GOT3 (cell line): ENCODE measurements at regions not wholly inside any gene's neighbourhood (a gene's known extent, or its start where the extent isn't known, plus 50 kb on each side); places are given as distances from the start of the nearest gene placed in this dataset.
"Not testable (repeated sequence)": the region's sequence is repeated elsewhere in the genome, so short reads cannot be mapped to it uniquely, and the experiment has no call there.

ENCODE experiments used
- DNase-seq: peaks from one replicate; lab custom pipeline; 2025; ENCODE audit warnings: mixed read lengths; lab: John Stamatoyannopoulos, UW

- DNase-seq = no peak
Measured at GRCh38 chr1:196160066-196160795, 448.0 kb downstream of the KCNT2 start.

- DNase-seq = no peak
Measured at GRCh38 chr1:196155586-196155985, 452.7 kb downstream of the KCNT2 start.

DNA sequence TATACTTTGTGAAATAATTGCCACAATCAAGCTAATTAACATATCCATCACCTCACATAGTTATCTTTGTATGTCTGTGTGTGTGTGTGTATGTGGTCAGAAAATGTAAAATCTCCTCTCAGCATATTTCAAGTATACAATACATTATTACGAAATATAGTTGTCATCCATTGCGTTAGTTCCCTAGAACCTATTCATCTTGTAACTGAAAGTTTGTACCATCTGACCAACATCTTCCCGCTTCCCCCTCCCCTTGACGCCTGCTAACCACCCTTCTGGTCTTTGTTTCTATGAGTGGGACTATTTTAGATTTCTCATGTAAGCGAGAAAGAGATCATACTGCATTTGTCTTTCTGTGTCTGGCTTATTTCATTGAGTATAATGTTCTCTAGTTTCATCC is 455.3 kb downstream of the KCNT2 start:
- no peak for DNase-seq

DNA sequence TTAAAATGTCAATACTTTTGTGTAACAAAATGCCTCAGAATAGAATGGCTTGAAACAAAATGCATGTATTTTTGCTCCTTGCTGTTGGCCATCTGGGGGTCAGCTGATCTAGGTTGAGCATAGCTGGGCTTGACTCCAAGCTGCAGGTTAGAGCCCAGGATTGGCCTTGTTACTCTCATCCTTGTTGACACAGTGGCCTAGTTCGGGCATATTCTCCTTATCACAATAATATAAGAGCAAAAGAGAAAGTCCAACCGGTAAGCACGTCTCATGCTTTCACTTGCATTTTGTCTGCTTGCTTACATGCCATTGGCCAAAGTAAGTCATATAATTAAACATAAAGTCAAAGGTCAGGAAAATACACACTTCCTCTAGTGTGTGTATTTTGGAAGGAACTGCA is 456.2 kb downstream of the KCNT2 start:
- DNase-seq = no peak

DNA sequence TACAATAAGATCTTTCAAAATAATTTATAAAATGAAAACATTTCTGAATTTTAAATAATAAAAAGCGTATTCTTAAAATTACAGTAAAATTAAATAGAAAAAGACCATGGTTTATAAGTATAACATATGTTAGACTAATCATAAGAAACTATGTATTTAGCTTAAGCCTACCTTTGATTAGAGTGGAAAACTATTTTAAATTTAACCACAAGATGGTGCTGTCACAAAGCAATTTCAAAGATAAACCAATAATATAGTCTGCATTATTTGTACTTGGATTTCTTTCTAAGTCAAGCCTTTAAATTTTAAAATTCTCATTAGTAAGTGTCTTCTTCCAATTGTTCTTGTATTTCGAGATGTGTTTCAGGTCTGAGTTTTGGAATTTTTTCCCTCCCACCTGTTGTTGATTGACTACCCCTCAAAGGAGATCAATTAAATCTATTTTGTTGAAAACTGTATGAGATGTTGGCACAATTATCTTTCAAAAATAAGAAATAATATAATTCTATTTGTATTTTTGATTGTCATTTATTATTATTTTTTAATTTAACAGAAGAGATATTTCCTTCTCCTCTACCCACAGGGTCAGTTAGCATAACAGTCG is 459.8 kb downstream of the KCNT2 start:
- no peak for DNase-seq

GRCh38 chr1:196147530-196147929 is 460.7 kb downstream of the KCNT2 start:
- DNase-seq = no peak

GRCh38 chr1:196145151-196145550 is 463.1 kb downstream of the KCNT2 start:
- DNase-seq = not testable (repeated sequence)

DNA sequence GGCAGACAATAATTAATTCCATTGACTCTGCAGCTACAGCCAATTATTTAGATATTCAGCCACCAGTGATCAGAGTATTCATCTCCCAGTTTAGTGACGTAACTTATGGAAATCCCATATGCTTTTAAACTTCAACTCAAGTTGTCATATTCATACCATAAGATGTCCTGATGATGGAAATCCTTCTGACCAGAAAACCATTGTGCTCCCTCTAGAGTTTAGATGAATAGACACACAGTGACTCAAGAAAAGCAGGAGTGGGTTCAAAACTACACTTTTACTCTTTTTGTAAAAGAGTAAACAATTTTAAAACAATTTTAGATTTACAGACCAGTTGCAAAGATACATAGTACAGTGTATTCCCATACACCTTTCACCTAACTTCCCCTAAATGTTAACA is 463.7 kb downstream of the KCNT2 start:
- no peak for DNase-seq

GRCh38 chr1:196143602-196144342 is 464.5 kb downstream of the KCNT2 start:
- DNase-seq = no peak

- no peak for DNase-seq
Measured at GRCh38 chr1:196142111-196142640, 466.1 kb downstream of the KCNT2 start.

DNA sequence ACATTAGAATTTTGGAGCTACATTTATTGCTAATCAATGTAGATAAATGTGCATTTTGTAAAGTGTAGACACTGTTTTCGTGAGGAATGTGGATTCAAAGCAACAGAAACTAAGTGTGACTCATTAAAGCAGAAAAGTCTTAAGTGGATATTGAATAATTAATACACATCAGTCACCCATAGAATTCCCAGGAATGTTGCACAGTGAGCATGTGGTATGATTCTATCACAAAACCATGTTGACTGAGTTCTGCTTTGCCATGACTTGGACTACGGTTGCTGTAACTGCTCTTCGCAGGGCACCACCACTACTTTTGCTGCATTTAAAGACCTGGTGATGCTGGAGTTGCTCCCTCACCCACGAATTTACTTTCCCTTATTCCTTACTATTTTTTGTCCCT is 471.8 kb downstream of the KCNT2 start:
- DNase-seq = no peak

DNA sequence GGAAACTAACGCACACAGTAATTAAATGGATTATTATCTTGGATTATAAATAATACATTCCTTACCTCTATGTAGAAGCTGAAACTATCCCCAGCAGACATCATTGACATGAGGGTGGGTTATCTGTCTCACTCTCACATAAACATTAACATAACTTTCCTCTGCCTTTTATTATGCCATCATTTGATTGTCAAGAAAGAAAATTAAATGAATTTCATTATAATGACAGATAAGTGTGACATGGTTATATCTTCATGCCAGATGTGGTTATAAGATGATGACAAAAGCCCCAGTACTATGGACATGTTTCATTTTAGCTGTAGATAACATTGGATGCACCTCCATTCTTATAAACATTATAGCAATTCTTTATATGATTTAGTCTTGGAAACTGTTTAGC is 476.5 kb downstream of the KCNT2 start:
- DNase-seq = no peak

DNA sequence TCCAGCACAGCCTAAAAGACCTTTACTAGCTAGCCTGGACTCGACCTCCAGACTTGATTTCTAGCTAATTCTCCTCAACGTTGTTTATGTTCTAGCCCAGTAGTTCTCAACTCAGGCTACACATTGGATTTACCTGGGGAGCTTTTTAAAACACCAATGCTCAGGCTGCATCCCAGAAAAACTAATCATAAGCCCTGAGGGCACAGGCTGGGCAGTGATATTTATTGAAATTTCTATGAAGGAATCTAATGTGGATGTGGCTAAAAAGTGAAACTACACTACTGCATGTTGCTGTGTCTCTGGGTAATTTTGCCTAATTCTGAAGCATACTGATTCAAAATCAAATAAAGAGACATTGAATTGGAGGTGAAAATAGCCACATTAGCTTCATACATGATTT is 479.4 kb downstream of the KCNT2 start:
- no peak for DNase-seq

DNA sequence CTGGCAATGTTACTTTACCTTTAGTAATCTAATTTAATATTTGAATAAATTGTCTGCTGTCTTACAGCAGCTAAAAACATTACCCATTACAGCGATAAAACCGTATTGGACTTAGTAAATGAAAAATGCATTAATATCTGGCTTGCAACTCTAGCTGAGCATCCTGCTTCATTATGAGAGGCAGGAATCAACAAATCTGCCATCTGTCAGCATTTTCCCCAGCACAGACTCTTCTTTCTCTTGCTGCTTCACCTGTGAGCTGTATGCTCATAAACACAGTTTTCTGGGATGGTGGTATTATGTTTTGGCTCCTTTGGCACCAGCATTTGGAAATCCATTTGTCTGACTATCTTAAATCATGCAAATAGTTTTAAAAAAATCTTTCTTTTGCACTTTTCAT is 487.1 kb downstream of the KCNT2 start:
- no peak for DNase-seq

DNA sequence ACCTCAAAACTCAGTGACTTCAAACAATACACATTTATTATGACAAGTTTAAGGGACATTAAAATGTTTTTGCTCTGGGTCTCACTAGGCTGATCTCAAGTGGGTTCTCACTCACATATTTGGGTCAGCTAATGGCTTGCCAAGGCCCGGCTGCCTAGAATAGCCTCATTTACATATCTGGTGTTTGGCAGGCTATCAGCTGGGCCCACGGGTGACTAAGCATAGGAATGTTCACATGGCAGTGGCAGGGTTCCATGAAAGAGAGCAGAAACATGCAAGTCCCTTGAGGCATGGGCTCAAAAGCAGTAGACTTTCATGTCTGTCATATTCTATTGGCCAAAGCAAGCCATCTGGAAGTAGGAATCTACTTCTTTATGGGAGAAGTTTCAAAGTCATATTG is 492.6 kb downstream of the KCNT2 start:
- DNase-seq = no peak

- DNase-seq = no peak
Measured at GRCh38 chr1:196114193-196114592, 494.0 kb downstream of the KCNT2 start.

GRCh38 chr1:196108990-196109389 is 499.2 kb downstream of the KCNT2 start:
- not testable (repeated sequence) for DNase-seq

DNA sequence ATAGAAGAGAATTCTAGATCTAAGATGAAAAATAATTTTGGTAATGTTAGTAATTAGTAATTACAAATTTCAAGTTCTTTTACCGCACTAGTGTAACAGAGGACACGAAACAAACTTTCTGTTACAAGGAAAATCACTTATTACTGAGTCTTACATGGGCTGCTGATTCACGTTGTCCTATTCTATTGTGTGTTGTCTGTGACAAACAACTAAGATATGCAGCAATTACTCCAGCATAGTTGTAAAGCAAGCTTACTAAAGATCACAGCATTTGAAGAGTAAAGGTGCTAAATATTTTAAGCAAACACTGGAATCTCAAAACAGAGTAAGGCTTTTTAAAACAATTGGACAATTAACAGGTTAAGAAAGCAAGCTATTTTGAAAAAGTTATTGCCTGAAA is 502.3 kb downstream of the KCNT2 start:
- no peak for DNase-seq

DNA sequence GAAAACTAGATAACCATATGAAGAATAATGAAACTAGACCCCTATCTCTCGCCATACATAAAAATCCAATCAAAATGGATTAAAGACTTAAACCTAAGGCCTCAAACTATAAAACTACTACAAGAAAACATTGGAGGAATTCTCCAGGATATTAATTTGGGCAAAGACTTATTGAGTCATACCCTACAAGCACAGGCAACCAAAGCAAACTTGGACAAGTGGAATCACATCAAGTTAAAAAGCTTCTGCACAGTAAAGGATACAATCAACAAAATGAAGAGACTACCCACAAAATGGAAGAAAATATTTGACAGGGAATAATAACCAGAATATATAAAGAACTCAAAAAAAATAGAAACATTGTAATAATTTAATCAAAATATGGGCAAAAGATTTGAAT is 505.4 kb downstream of the KCNT2 start:
- no peak for DNase-seq

DNA sequence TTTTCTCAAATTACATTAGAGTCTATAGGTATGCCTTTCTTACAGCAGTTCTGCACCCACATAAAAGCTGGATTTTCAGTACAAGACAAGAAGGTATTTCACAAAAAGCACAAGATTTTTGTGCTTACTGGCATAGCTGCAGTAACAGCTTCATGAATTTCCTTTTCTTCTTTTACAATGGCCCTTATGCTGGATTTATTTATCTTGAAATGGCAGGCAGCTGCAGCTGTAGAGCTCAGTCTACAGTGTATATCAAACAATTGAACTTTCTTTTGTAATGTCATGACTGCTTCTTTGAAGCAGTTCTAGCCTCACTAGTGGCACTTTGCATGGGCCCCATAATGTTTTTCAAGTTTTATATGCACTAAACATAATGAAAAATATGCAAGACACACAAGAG is 510.2 kb downstream of the KCNT2 start:
- DNase-seq = no peak

GRCh38 chr1:196094821-196095220 is 513.4 kb downstream of the KCNT2 start:
- DNase-seq = no peak

- no peak for DNase-seq
Measured at GRCh38 chr1:196091397-196092135, 516.7 kb downstream of the KCNT2 start.
